Left renal cortex interstitium (tissue), 4 donors: ENCODE measurements at regions not wholly inside any gene's neighbourhood (a gene's known extent, or its start where the extent isn't known, plus 50 kb on each side); places are given as distances from the start of the nearest gene placed in this dataset.

Experiments
- DNase-seq, 4 donors: peaks; one replicate each; pipeline ENCODE4 v3.0.0-alpha.2; 2013; ENCODE audit warnings: low read depth in 4 of 4, low spot score in 2 of 4, missing footprints in 1 of 4

DNA sequence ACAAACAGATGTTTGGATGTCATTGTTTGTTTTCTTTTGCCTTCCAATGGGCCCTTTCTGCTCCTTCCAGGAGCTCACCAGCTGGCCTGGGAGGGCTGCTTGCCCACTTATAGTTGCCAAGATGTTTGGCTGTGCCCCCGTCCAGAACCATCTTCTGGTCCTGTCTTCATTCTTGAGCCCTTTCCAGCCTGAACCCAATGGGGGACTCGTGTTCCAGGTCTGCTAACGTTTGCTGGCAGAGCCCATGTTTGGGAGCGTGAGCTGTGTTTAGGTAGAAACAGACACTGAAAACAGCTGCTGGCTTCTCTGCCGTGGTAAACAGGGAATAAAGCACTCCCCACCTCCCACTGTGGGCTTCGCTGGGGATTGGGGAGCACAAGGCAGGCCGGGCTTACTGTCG lies 83.2 kb upstream of the SYT13 start:
- no peak for DNase-seq

DNA sequence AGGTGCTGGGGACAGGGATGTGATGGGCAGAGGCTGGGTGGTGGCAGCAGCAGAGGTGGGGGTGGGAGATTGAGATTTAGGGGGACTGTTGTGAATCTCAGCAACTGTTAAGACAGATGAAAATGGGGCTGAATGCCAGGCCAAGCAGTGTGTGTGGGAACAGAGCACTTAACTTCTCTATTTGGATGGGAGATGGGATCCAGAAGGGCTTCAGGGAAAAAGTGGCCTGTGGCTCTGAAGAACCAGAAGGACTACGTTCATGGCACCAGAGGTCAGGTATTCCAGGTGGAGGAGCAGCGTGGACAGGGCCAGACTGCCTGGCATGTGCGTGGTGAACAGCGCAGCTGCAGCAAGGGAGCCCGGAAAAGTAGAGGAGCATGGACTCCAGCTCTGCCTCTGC lies 82.6 kb upstream of the SYT13 start:
- DNase-seq = no peak

DNA sequence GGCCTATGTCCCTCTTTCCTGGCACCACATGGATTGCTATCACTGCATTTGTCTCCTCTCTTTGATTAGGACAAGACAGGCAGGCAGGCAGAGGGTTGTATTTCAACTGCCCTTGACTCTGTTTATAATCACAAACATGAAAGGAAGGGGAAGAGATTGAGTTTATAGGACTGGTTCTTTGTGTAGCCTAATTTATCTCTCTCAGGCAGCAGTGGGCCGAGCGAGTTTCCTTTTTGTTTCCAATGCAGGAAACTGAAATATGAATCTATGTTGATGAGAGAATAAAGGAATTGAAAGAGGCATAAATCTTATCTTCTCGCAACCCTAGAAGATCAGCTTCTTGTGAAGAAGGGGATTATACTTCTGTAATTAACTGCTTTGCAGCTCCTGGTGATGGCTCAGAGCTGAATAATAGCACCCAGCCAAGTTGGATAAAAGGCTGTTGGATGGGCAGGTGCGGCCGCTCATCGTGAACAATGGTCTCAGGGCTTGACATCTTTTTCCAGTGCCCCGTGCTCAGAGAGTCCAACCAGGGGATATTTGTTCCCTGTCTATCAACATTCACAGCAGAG lies 80.6 kb upstream of the SYT13 start:
- DNase-seq = no peak

DNA sequence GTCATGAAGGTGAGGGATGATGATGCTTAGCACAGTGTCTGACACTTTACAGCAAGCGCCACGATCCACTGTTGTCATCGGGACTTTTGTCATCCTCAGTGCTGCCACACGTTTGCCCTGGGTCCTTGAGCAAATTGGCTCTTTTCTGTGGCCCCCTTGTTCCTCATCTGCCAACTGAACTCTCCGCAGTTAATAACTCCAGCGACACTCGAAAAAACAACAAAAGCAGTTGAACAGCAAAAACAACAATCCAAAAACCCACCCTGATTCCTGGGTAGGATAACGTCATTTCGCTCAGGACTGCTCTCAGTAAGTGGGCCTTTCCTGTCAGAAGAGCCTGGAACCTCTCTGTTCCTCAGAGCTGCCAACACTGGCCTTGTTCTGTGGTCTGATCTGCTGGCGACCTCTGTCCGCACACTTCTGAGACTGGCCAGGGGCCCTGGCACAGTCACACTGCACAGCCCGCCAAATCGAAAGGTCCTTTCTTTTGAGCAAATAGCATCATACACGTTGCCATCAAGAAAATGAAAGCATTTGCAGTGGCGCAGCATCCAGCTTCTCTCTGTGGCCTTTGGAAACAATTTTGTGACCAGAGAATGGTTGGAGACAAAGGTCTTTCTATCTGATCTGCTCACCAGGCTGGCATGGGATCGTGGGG lies 79.9 kb upstream of the SYT13 start:
- DNase-seq = no peak

DNA sequence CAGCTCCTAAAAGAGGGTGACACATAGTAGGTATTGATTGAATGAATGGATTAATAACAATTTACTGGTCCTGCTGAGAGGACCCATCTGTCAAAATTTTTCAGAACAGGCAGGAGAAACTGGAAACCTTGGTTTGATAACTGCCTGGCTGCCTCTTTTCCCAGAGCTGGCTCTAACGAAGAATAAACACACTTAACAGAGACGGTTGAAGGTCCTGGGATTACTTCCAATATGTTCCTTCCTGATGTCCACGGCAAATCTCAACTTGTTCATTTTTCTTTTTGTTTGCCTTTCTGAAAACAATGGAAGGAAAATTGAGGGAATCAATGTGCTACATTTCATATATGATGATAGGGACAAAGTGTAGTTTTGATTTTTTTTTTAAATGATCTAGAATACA lies 76.5 kb upstream of the SYT13 start:
- no peak for DNase-seq

DNA sequence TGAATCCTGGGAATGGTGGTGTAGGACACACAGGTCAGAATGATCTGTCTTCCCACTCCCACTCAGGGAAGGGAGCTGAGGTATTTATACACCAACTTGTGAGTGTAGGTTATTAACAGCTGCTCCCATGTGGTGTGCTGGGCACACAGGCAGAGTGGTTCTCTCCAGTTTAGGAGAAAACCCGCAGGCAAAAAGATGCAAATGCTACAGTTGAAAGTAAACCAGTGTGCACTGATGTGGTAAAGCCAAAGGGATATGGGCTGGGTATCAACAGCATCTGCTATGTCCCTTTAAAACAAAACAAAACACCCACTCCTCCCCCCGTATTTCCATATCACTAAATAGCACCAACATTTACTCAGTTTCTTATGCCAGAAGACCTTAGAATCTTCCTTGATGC lies 75.4 kb upstream of the SYT13 start:
- no peak for DNase-seq

DNA sequence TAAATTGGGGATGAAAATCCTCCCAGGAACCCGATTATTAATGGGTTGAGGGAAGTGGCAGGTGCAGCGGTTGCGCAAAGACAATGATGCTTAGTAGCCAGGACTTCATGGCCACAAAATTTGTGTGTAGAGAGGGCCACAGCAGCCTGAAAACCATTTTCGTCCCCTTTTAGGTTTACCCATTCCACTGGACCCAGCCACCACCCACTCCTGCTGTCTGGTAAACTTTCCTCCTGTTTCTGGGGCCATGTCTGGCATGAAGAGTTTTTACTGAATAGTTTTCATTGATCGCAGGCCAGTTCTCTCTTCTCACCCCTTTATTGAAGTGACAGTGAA lies 69.5 kb upstream of the SYT13 start:
- DNase-seq = no peak

DNA sequence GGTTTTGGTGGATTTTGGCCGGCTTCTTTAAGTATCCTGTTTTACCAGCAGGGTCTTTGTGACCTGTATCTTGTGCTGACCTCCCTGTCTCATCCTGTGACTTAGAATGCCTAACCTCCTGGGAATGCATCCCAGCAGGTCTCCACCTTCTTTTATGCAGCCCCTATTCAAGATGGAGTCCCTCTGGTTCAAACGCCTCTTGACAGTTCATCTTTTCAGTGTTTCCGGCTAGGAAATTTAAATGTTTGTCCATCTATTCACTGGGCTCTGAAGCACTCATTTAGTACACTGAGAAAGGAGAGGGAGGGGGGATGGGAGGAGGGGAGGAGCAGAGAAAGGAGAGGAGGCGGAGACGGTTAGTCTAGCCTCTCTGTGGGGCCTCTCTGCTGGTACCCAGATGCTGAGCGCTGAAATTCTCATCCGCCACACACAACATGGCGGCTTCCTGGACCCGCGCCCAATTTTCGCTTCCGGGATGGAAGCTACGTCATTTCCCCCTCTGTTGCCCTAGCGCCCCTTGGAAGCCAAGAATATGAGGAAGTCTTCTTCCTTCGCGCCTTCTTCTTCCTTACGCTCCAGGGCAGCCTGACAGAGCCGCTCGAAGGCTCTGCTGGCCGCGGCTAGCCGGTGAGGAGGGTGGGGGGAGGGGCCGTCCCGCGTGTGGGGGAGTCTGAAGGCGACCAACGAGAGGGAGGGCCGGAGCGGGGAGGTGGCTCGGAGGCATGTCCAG lies 69.0 kb upstream of the SYT13 start:
- DNase-seq = peak in 3 of 4 donors; percentile 78 to 90 (median 84)

DNA sequence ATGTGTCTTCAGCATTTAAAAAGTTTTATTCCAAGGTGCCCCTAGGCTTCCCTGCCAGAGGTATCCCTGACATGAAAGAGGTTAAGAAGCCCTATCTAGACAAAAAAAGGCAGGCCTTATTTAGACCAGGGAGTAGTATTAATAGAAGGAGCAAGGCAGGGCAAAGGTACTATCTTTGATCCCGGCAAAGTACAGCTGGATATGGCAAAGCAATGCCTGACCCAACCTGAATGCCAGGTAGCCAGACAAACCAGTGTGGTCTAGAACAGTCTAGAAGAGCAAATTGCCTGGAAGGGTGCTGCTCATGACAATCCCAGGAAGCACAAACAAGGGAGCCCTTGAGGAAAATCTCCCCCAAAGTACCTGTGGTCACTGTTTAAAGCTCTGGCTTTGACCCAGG lies 62.6 kb upstream of the SYT13 start:
- no peak for DNase-seq

DNA sequence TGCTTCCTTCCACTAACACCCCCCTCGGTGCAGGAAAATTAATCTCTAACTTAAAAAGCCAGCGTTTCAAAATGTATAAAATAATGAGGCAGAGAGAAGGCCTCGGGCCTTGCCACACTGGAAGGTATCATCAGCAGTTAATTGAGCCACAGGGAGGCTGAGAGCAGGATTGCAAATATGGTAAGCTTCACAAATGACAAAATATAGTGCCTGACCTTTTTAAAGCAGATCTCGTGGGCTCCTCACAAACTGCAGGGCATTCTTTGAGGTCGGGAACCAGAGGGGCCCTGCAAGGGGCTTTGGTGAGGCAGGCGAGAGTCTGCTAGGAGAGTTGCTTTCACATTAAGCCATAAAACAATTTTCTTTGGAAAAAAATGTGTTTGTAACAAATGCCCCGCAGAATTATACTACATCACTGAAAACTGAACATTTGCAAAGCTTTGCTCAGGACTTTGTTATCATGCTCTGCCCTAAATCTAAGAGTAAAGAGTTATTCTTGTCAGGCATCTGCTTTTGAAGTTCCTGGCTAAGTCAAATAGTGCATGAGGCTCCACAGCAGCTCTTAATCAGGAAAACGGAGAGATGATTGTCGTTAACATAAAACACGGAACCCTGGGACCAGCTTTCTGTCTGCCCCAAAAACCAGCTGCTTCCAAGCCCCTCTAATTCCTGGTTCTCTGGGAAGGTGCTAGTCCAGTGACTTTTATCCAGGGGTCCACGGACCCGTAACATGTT lies 61.4 kb upstream of the SYT13 start:
- no peak for DNase-seq

DNA sequence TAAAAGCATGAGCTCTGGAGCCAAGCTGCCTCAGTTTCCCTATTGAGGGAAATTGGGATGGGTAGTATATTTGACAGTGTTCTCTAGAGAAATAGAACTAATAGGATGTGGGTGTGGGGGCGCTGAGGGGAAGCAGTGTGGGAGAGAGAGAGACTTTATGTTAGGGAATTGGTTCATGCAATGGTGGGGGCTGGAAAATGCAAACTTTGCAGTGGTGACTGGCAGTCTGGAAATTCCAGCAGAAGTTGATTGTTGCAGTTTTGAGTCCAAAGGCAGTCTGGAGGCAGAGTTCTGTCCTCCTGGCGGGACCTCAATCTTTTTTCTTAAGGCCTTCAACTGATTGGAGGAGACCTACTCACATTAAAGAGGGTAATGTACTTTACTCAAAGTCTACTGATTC lies 59.4 kb upstream of the SYT13 start:
- no peak for DNase-seq

DNA sequence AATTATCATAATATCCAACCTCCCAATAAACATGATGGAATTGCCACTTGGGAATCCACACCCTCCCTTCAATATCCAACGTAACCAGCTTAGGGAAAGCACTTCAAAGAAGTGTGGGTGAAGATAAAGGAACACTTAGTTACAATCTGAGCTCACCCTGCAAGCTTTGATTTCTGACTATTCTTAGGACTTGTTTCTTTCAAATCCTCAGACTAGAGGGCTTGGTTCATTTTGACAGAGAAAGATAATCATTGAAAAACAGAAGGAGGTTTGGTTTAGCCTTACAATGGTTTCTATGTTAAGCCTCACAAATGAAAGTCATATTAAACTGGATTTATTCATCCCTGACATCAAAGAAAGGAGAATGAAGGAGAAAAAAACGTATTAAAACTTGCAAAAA lies 57.9 kb upstream of the SYT13 start:
- no peak for DNase-seq

DNA sequence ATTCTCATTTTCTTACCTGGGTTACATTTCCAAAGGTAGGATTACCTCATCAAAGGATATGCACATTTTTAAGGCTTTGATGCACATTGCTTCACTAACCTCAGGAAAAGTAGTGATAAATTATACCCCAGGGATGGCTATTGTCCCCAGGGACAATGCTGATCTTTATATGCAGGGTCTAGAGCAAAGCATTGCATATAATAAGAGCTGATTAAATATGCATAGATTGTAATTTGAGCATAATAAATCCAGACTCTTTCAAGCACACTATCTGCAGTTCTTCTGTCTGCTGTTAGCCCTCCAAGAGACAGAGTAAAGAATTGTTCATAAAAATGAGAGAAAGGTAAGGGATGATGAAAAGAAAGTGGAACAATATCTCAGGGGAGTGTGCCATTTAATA lies 57.3 kb upstream of the SYT13 start:
- no peak for DNase-seq

DNA sequence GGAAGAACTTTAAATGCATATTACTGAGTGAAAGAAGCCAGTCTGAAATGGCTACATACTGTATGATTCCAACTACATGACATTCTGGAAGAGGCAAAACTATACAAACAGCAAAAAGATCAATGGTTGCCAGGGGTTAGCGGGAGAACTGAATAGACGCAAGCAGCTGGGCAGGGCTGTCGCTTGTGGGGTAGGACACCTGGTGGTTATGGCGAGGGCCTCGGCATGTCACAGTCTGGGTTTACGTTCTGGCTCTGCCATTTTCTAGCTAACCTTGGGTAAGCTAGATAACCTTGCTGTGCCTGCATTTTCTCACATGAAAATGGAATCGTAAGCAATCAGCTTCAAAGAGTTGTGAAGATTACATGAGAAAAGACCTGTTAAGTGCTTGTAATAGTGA lies 55.2 kb upstream of the SYT13 start:
- DNase-seq = no peak

DNA sequence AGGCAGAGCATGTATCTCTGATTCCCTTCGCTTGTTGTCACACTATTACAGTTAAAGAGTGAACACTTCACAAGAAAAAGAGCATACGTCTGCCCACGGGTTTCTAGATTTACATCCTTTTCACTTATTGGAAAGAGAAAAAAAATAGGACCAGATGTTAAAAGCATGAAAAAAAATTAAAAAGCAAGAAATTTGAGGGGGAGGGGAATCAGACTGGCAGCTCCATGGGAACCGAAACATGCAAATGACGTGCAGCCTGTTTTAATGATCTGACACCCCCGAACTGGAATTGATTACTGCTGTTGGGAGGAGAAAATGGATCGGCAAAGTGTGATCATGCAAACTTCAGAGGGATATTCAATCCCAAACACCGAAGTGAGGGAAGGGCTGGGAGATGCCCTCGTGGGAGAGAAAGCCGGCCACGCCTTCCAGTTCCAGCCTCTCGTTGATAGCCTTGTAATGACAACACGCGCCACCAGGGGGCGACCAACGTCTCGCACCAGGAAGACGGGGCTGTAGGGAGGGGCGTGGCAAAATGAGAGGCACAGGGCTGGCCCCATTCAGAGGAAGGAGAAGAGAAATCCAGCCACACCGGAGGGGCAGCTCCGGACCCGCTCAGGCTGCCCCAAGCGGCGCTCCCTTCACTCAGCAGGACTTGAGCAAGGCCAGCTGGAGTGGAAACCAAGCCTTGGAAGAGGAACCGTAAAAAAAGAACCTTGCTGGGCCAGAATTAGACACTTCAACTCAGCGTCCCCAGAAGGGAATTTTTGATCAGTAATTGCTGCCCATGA lies 53.8 kb upstream of the SYT13 start:
- DNase-seq = peak in 3 of 4 donors; percentile 79 to 86 (median 84)

DNA sequence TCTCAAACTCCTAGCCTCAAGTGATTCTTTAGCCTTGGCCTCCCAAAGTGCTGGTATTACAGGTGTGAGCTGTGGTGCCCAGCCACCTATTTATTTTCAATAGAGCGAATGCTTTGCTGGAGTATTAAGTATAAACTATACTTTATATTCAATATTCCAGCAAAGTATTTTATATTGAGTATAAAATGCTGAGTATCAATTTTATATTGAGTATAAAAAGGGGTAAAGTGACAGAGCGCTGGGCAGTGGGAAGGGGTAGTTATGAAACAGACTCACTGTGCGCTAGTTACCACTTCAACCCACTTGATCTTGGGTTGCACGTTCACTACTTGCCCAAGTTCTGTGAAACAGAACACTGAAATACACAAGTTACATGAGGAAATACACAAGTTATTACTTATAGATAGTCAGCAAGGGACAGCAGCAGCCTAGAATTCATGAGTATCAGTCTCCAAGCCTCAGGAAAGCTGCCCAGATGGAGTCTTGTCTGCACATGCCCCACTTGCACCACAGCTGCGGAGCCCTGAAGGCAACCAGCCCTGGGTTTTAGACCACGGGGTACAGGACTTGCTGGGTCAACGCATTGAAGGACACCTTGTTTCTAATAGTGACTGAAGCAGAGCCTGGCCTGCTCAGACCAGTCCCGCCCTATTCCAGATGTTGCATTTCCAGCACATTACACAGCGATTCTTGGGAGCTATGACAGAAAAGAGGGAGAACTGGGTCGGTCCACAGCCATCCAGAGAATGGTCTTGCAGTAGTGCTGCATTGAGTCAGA lies 51.6 kb upstream of the SYT13 start:
- DNase-seq = no peak

DNA sequence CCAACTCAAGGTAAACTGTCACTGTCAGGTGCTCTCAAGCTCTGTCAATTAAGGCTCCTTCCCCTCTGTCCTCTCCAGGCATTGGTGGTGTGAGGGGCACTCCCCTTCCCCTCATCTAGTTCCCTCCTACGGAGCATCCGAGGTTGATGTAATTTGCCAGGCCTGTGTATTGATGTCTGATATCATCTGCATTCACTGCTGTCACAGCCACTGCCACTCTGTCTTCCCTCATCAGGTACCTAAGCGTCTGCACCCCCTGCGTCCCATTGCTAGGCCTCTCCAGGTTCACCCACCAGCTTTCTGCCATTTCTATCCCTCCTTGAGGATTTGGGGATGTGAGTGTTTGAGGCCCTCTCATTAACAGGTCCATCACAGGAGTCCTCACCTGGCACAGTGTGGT lies 50.0 kb upstream of the SYT13 start:
- DNase-seq = no peak
